Type B pancreatic cell (in vitro differentiated cells): ENCODE measurements at regions not wholly inside any gene's neighbourhood (a gene's known extent, or its start where the extent isn't known, plus 50 kb on each side); places are given as distances from the start of the nearest gene placed in this dataset.
A peak's percentile ranks its signal among the peaks of the same experiment; 100 is the strongest.

Experiments
- DNase-seq: peaks from one replicate; pipeline ENCODE4 v3.0.0; 2021; ENCODE audit warnings: mixed read lengths; ENCODE audit not compliant: unreplicated experiment; ENCODE audit errors: extremely low spot score
- H3K27ac Mint-ChIP-seq: 2 replicates; pipeline ENCODE4 v1.8.0; 2021; ENCODE audit warnings: mild to moderate bottlenecking, mixed read lengths
- H3K27me3 Mint-ChIP-seq: 2 replicates; pipeline ENCODE4 v1.8.0; 2021; ENCODE audit warnings: mixed read lengths
- H3K36me3 Mint-ChIP-seq: 2 replicates; pipeline ENCODE4 v1.8.0; 2021; ENCODE audit warnings: mixed read lengths
- H3K4me1 Mint-ChIP-seq: one replicate; pipeline ENCODE4 v1.8.0; 2021; ENCODE audit warnings: mixed read lengths; ENCODE audit not compliant: unreplicated experiment
- H3K4me3 Mint-ChIP-seq: 2 replicates; pipeline ENCODE4 v1.8.0; 2021; ENCODE audit warnings: mild to moderate bottlenecking, mixed read lengths
- H3K9me3 Mint-ChIP-seq: 2 replicates; pipeline ENCODE4 v1.8.0; 2021; ENCODE audit warnings: mixed read lengths
- TF ChIP-seq, protein P1 (sequence below): fragments of 200-600 bp; sonication (generic); conservative IDR thresholded peaks from 2 replicates; pipeline ENCODE4 v1.5.0; 2021; ENCODE audit warnings: antibody characterized with exemption, mild to moderate bottlenecking

DNA sequence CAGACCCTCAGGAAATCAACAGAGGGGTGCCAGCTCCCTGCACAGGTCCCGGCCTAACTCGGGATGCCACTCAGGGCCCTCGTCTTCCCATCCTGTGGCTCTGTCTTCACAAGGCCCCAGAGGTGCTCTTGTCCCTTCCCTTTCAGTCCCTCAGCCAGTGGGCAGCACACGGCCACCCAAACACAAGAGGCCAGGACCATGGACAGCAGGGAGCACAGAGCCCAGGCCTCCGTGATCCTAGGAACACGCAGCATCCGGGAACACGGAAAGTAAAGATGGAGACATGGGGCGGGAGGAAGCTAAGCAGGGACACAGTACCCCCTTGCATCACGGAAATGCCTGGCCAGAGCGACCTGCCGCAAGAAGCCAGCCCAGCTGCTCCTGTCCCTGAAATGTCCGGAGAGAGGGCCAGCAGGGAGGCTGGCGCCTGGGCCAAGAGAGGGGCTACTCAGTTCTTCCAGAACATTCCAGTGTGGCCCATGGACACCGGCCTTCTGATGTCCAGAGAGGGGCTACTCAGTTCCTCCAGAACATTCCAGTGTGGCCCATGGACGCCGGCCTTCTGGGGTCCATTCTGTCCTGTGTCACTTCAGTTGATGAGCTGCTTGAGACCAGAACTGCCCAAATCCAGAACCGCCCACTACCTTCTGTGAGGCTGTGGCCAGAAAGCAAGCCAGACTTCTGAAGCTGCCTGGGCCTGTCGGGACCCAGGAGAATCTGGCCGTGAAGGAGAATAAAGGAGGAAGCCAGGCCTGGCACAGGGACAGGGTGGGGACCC is 274.0 kb downstream of the BRD1 start:
- peak; percentile 64 for DNase-seq
- no peak overlapping the region for H3K27ac Mint-ChIP-seq
- TF ChIP-seq, protein P1, sequence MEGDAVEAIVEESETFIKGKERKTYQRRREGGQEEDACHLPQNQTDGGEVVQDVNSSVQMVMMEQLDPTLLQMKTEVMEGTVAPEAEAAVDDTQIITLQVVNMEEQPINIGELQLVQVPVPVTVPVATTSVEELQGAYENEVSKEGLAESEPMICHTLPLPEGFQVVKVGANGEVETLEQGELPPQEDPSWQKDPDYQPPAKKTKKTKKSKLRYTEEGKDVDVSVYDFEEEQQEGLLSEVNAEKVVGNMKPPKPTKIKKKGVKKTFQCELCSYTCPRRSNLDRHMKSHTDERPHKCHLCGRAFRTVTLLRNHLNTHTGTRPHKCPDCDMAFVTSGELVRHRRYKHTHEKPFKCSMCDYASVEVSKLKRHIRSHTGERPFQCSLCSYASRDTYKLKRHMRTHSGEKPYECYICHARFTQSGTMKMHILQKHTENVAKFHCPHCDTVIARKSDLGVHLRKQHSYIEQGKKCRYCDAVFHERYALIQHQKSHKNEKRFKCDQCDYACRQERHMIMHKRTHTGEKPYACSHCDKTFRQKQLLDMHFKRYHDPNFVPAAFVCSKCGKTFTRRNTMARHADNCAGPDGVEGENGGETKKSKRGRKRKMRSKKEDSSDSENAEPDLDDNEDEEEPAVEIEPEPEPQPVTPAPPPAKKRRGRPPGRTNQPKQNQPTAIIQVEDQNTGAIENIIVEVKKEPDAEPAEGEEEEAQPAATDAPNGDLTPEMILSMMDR = no peak

DNA sequence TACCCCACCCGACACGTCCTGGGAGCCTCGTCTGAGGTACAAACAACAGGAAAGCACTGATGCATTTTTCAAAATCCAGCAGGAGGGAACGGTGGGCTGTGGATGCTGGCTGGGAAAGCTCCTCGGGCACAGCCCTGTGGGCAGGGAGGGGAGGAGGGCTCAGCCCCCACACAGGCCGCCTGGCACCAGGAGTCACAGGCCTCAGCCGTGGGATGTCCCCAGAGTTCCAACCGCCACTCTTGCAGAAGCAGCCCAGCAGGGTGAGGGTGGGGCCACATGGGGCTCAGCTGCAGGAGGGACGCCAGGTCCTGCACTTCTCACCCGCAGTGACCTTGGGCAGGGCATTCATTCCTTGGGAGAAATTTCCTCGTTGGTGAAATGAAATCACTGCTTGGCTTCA is 274.6 kb downstream of the BRD1 start:
- Mint-ChIP-seq H3K4me1 (peaks cover 7% of the 10 kb centered on the region), H3K9me3 (no peaks in the 10 kb centered on the region), H3K27ac (no peak overlapping the region), H3K4me3 (no peak overlapping the region), H3K36me3 (no peaks in the 10 kb centered on the region), H3K27me3 (peaks cover 1% of the 10 kb centered on the region)
- TF ChIP-seq, protein P1 = no peak
- DNase-seq = no peak

More for the DNA sequence above, 274.0 kb downstream of the BRD1 start:
- no peaks in the 10 kb centered on the region for H3K9me3 Mint-ChIP-seq
- H3K4me3 Mint-ChIP-seq = no peak overlapping the region
- peaks cover 5% of the 10 kb centered on the region for H3K4me1 Mint-ChIP-seq
- no peaks in the 10 kb centered on the region for H3K36me3 Mint-ChIP-seq
- H3K27me3 Mint-ChIP-seq = no peaks in the 10 kb centered on the region

DNA sequence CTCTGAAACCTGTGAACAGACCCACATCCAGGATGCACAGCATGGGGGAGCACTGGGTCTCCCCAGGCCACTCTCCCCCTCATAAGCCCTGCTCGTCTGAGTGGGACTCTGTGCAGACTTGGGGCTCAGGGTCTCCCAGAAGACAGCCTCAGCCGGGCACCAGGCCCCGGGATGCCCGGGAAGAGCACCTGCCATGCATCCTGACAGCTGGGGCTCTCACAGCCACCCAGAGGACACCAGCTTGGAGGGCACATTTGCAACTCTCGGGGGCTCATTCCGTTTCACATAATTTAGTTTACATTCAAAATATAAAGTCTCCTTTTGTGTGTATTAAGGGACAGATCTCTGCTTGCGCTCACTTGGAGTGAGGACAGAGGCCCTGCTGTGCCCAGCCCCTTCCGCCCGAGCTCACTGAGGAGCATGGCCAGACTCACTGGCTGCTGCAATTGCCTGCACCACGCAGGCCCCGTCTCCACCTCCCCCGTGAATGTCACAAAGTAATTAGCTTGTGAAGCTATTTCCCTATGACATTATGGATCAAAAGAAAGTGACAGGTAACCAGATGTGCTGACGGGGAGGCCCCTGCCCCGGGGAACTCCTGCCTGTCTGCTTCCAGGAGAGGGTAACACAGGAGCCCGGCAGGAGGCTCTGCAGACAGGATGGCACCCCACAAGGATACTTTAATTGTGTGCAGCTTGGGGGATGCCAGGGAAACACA is 275.6 kb downstream of the BRD1 start:
- TF ChIP-seq, protein P1 = no peak
- H3K27me3 Mint-ChIP-seq = peaks cover 2% of the 10 kb centered on the region
- no peaks in the 10 kb centered on the region for H3K9me3 Mint-ChIP-seq
- H3K36me3 Mint-ChIP-seq = no peaks in the 10 kb centered on the region
- H3K4me3 Mint-ChIP-seq = no peak overlapping the region
- H3K4me1 Mint-ChIP-seq = peaks cover 12% of the 10 kb centered on the region
- H3K27ac Mint-ChIP-seq = peak overlapping the region; percentile 53
- no peak for DNase-seq

DNA sequence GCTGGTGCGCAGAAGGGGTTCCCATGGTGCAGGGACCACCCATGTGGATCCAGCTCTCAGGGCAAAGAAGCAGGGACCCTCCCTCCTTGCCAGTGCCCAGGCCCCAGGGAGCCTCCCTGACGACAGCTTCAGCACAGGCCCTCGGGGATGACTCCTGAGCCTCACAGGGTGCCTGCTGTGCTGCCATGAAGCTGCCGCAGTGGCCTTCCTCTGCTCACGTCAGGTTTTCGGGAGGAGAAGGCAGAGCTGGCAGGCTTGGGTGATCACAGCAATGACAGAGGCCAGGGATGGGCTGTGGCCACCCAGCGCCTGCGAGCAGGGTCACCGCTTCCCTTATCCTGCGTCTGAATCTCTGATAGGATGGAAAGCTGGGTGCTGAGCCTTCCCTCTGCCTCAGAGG is 276.2 kb downstream of the BRD1 start:
- no peak overlapping the region for H3K4me3 Mint-ChIP-seq
- H3K27ac Mint-ChIP-seq = no peak overlapping the region

DNA sequence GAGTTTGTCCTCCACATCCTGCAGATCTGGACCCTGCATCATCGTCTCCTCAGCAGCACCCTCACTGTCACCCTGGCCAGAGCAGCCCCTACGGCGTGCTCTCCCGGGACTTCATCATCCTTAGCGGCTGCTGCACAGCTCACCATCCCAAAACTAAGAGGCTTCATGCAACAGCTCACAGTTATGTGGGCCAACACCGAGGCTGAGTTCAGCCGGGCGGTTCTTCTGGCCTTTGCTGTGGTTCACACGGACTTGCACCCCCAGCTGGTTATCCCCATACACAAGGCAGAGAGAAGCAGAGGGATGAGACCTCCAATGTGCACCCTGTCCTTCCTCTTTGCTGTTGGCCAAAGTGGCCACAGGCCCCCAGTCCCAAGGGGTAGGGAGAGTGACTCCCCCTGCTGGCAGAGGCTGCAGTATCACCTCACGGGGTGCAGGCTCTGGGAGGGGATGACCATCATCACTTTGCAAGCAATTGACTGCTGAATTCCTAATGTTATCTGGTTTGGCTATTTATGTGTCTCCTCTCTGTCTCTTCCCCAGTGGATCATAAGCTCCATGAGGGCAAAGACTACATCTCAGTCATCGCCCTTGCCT is 276.8 kb downstream of the BRD1 start:
- no peak overlapping the region for H3K27ac Mint-ChIP-seq
- DNase-seq = no peak
- H3K4me1 Mint-ChIP-seq = peaks cover 12% of the 10 kb centered on the region
- H3K27me3 Mint-ChIP-seq = peaks cover 2% of the 10 kb centered on the region
- TF ChIP-seq, protein P1 = no peak
- H3K4me3 Mint-ChIP-seq = peak overlapping the region; percentile 32
- no peaks in the 10 kb centered on the region for H3K36me3 Mint-ChIP-seq
- H3K9me3 Mint-ChIP-seq = no peaks in the 10 kb centered on the region

More for the DNA sequence above, 276.2 kb downstream of the BRD1 start:
- Mint-ChIP-seq H3K4me1 (peaks cover 12% of the 10 kb centered on the region), H3K9me3 (no peaks in the 10 kb centered on the region), H3K36me3 (no peaks in the 10 kb centered on the region), H3K27me3 (peaks cover 2% of the 10 kb centered on the region)
- no peak for DNase-seq
- TF ChIP-seq, protein P1 = no peak
